ENCODE measurements at regions not wholly inside any gene's neighbourhood (a gene's known extent, or its start where the extent isn't known, plus 50 kb on each side); places are given as distances from the start of the nearest gene placed in this dataset.

- no peak for DNase-seq
- TF ChIP-seq POLR2A (IDR thresholded peaks at IDR 0.05): no peak
- no peak for TF ChIP-seq CTCF (IDR thresholded peaks at IDR 0.05)
- Histone ChIP-seq H3K27ac (no peak overlapping the region), H3K27me3 (no peaks in the 10 kb centered on the region), H3K4me1 (no peaks in the 10 kb centered on the region), H3K36me3 (no peaks in the 10 kb centered on the region), H3K4me3 (no peak overlapping the region), H3K9me3 (no peaks in the 10 kb centered on the region)
- ATAC-seq: no peak
- intact Hi-C loops (cut with DNase I): no loop called here
- 87 to 89% (median 87%) methylated on average over 6 of the region's 6 CpGs for WGBS, 4 donors
Measured at GRCh38 chr6:141867767-141868166, 265.0 kb upstream of the GJE1 start.

- intact Hi-C loops (cut with DNase I): no loop called here
- no peak for ATAC-seq
- H3K27ac ChIP-seq: no peak overlapping the region
- H3K36me3 ChIP-seq: no peaks in the 10 kb centered on the region
- H3K27me3 ChIP-seq: no peaks in the 10 kb centered on the region
- no peak for TF ChIP-seq CTCF (IDR thresholded peaks at IDR 0.05)
- TF ChIP-seq POLR2A (IDR thresholded peaks at IDR 0.05): no peak
- H3K4me1 ChIP-seq: no peaks in the 10 kb centered on the region
- DNase-seq: no peak
- no peaks in the 10 kb centered on the region for H3K9me3 ChIP-seq
- H3K4me3 ChIP-seq: no peak overlapping the region
- 55 to 60% (median 58%) methylated on average over 2 of the region's 2 CpGs for WGBS, 4 donors
Measured at GRCh38 chr6:141866731-141867497, 265.8 kb upstream of the GJE1 start.

GRCh38 chr6:141851063-141851462 is 281.7 kb upstream of the GJE1 start:
- TF ChIP-seq POLR2A (IDR thresholded peaks at IDR 0.05) (no peak), CTCF (IDR thresholded peaks at IDR 0.05) (no peak)
- Histone ChIP-seq H3K27me3 (no peaks in the 10 kb centered on the region), H3K4me3 (no peak overlapping the region), H3K27ac (no peak overlapping the region), H3K4me1 (no peaks in the 10 kb centered on the region), H3K36me3 (no peaks in the 10 kb centered on the region), H3K9me3 (peaks cover 0 to 4% (median 0%) of the 10 kb centered on the region in 12 donors)
- WGBS, 4 donors: 64 to 79% (median 74%) methylated on average over 3 of the region's 3 CpGs
- ATAC-seq: no peak
- intact Hi-C loops (cut with DNase I): no loop called here
- no peak for DNase-seq

GRCh38 chr6:141848029-141848890 is 284.5 kb upstream of the GJE1 start:
- Histone ChIP-seq H3K36me3 (no peaks in the 10 kb centered on the region), H3K9me3 (no peaks in the 10 kb centered on the region), H3K27me3 (no peaks in the 10 kb centered on the region), H3K27ac (no peak overlapping the region), H3K4me3 (no peak overlapping the region), H3K4me1 (no peaks in the 10 kb centered on the region)
- TF ChIP-seq CTCF (IDR thresholded peaks at IDR 0.05): no peak
- no peak for TF ChIP-seq POLR2A (IDR thresholded peaks at IDR 0.05)
- ATAC-seq: no peak
- intact Hi-C loops (cut with DNase I): no loop called here
- no peak for DNase-seq
- WGBS, 4 donors: 76 to 81% (median 79%) methylated on average over 6 of the region's 6 CpGs

All from heart left ventricle (tissue), 16 donors.